ENCODE measurements at regions not wholly inside any gene's neighbourhood (a gene's known extent, or its start where the extent isn't known, plus 50 kb on each side); places are given as distances from the start of the nearest gene placed in this dataset.

DNA sequence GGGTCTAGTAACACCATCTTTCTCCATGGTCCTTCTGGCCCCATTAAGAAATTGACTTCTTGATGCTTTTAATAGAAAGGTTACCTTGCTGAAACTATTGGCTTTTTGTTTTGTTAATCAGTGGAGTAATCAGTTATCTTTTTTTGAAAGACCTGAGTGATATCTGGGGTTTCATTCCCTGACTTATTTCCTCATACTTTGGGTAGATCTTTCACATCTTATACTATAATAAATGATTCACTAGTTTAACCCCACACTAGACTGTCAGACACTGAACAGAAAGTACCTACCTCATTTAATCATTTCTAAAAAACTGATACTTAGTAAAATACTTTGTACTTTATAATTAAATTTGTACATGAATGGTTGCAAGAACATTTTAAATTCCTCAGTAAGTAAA is 1021.1 kb downstream of the STIM2 start:
- Histone ChIP-seq H3K4me3 (ENCODE audit: low read depth in 1 of 2, low read length in 2 of 2) (no peak overlapping the region), H3K27ac (ENCODE audit: low read length) (no peak overlapping the region), H3K27me3 (ENCODE audit: low read depth, low read length) (no peaks in the 10 kb centered on the region), H3K9me3 (ENCODE audit: control insufficient read depth in 1 of 2, low read length in 2 of 2) (no peaks in the 10 kb centered on the region), H3K36me3 (ENCODE audit: control insufficient read depth in 1 of 2, insufficient read depth in 2 of 2, low read length in 2 of 2) (no peaks in the 10 kb centered on the region), H3K4me1 (ENCODE audit: control insufficient read depth in 1 of 2, insufficient read depth in 2 of 2, low read length in 2 of 2) (no peaks in the 10 kb centered on the region)

DNA sequence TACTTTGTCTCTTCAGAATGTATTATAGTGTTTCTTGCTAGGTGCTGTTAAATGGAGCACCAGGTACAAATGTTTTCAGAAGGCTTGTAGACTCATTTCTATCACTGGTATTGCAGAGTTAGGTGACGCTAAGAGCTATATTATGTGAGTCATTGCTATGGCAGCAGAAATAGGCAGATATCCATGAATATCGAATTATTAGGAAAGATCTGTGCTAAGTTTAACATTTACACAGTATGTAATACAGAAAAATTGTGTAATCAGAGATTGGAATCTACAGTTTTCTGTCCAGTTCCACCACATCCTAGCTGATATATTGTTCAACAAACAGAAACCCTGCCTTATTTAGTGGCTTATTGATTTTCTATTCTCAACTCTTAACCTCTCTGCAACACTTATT is 1025.5 kb downstream of the STIM2 start:
- Histone ChIP-seq H3K9me3 (ENCODE audit: control insufficient read depth in 1 of 2, low read length in 2 of 2) (no peaks in the 10 kb centered on the region), H3K27ac (ENCODE audit: low read length) (no peak overlapping the region), H3K36me3 (ENCODE audit: control insufficient read depth in 1 of 2, insufficient read depth in 2 of 2, low read length in 2 of 2) (no peaks in the 10 kb centered on the region), H3K27me3 (ENCODE audit: low read depth, low read length) (no peaks in the 10 kb centered on the region), H3K4me1 (ENCODE audit: control insufficient read depth in 1 of 2, insufficient read depth in 2 of 2, low read length in 2 of 2) (no peaks in the 10 kb centered on the region), H3K4me3 (ENCODE audit: low read depth in 1 of 2, low read length in 2 of 2) (no peak overlapping the region)

DNA sequence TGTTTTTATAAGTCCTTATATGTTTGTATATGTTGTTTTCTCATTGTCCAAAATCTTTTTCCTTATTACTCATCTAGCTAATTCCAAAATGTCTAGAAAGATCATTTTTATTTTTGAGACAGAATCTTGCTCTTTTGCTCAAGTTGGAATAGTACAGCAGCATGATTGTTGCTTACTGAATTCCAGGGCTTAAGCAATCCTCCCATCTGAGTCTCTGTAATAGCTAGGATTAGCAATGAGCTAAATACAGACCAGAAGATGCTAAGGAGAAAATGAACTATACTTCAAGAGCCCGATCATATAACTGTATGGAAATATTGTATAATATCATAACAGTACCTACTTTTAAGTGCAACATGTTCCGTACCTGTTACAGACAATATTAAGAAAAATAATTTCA is 1027.0 kb downstream of the STIM2 start:
- no peaks in the 10 kb centered on the region for H3K4me1 ChIP-seq (ENCODE audit: control insufficient read depth in 1 of 2, insufficient read depth in 2 of 2, low read length in 2 of 2)
- no peak overlapping the region for H3K4me3 ChIP-seq (ENCODE audit: low read depth in 1 of 2, low read length in 2 of 2)
- no peaks in the 10 kb centered on the region for H3K36me3 ChIP-seq (ENCODE audit: control insufficient read depth in 1 of 2, insufficient read depth in 2 of 2, low read length in 2 of 2)
- no peaks in the 10 kb centered on the region for H3K9me3 ChIP-seq (ENCODE audit: control insufficient read depth in 1 of 2, low read length in 2 of 2)
- no peaks in the 10 kb centered on the region for H3K27me3 ChIP-seq (ENCODE audit: low read depth, low read length)
- no peak overlapping the region for H3K27ac ChIP-seq (ENCODE audit: low read length)

DNA sequence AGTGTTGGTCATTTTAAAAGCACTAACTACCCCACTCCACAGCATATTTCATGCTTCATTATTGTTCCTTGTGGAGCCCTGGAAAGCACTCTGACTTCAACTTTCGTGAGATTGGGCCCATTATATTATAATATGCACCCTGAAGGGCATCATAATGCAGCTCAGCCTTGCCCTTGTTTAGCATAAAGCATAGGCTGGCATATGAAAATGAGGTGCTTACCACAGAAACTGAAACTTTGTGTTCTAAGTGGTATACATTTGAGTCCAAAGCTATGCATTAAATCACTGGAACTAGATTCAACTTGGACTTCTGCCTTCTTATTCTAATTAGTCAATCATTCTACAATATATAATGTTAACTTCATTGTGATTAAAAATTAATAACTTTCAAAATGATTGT is 1027.9 kb downstream of the STIM2 start:
- H3K27me3 ChIP-seq (ENCODE audit: low read depth, low read length): no peaks in the 10 kb centered on the region
- H3K27ac ChIP-seq (ENCODE audit: low read length): no peak overlapping the region
- no peak overlapping the region for H3K4me3 ChIP-seq (ENCODE audit: low read depth in 1 of 2, low read length in 2 of 2)
- no peaks in the 10 kb centered on the region for H3K9me3 ChIP-seq (ENCODE audit: control insufficient read depth in 1 of 2, low read length in 2 of 2)
- no peaks in the 10 kb centered on the region for H3K4me1 ChIP-seq (ENCODE audit: control insufficient read depth in 1 of 2, insufficient read depth in 2 of 2, low read length in 2 of 2)
- H3K36me3 ChIP-seq (ENCODE audit: control insufficient read depth in 1 of 2, insufficient read depth in 2 of 2, low read length in 2 of 2): no peaks in the 10 kb centered on the region

DNA sequence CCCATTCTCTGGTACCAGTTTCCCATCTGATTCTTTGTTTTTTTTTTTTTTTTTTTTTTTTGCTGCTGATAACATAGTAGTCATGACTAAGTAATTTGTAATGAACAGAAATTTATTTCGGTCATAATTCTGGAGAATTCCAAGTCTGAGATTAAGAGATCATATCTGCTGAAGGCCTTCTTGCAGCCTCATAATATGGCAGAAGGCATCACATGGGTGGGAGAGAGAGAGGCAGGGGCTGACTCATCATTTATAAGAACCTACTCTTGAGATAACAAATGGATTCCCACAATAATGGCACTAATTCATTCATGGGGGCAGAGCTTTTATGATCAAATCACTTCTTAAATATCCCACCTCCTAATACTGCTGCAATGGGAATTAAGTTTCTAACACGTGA is 1034.3 kb downstream of the STIM2 start:
- no peaks in the 10 kb centered on the region for H3K9me3 ChIP-seq (ENCODE audit: control insufficient read depth in 1 of 2, low read length in 2 of 2)
- no peaks in the 10 kb centered on the region for H3K4me1 ChIP-seq (ENCODE audit: control insufficient read depth in 1 of 2, insufficient read depth in 2 of 2, low read length in 2 of 2)
- no peaks in the 10 kb centered on the region for H3K36me3 ChIP-seq (ENCODE audit: control insufficient read depth in 1 of 2, insufficient read depth in 2 of 2, low read length in 2 of 2)
- no peak overlapping the region for H3K4me3 ChIP-seq (ENCODE audit: low read depth in 1 of 2, low read length in 2 of 2)
- no peak overlapping the region for H3K27ac ChIP-seq (ENCODE audit: low read length)
- no peaks in the 10 kb centered on the region for H3K27me3 ChIP-seq (ENCODE audit: low read depth, low read length)

DNA sequence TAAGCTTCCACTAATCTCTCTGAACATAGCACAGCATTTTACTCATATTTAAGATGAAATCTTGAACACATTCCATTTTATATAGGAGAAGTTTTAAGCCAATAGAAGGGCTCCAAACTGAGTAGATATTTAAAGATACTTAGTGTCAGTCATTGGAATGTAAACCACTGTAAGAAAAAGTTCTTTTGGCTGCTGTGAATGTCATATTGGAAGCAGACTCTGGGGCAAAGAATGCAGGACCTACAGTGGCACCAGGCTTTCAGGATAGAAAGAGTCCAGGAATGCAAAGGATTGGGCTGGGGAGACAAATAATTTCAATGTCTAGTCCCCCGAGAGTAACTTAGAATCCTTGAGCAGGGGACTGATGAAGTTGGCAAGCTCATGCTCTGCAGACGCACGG is 1047.7 kb downstream of the STIM2 start:
- H3K27me3 ChIP-seq (ENCODE audit: low read depth, low read length): no peaks in the 10 kb centered on the region
- no peak overlapping the region for H3K27ac ChIP-seq (ENCODE audit: low read length)
- no peak overlapping the region for H3K4me3 ChIP-seq (ENCODE audit: low read depth in 1 of 2, low read length in 2 of 2)
- H3K9me3 ChIP-seq (ENCODE audit: control insufficient read depth in 1 of 2, low read length in 2 of 2): no peaks in the 10 kb centered on the region
- peaks cover 0 to 3% of the 10 kb centered on the region in 2 donors for H3K4me1 ChIP-seq (ENCODE audit: control insufficient read depth in 1 of 2, insufficient read depth in 2 of 2, low read length in 2 of 2)
- no peaks in the 10 kb centered on the region for H3K36me3 ChIP-seq (ENCODE audit: control insufficient read depth in 1 of 2, insufficient read depth in 2 of 2, low read length in 2 of 2)

DNA sequence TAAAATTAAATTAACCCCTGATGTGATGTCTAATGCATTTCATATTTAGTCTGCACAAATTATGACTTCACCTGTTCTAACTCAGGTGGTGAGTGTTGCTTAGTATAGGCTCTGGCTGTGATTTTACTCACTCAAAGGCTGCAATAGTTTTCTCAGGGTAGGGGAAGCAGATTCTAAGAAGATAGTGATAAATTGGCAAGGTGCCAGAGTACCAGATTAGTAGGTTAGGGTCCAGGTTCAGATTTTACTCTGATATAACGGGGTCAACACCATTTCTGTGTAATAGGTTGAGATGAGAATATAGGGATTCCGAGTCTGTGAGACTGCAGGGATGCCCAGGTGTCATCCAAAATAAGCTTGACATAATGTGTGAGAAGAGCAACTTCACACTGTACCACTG is 1049.6 kb downstream of the STIM2 start:
- no peaks in the 10 kb centered on the region for H3K36me3 ChIP-seq (ENCODE audit: control insufficient read depth in 1 of 2, insufficient read depth in 2 of 2, low read length in 2 of 2)
- no peaks in the 10 kb centered on the region for H3K9me3 ChIP-seq (ENCODE audit: control insufficient read depth in 1 of 2, low read length in 2 of 2)
- peaks cover 0 to 3% of the 10 kb centered on the region in 2 donors for H3K4me1 ChIP-seq (ENCODE audit: control insufficient read depth in 1 of 2, insufficient read depth in 2 of 2, low read length in 2 of 2)
- no peak overlapping the region for H3K4me3 ChIP-seq (ENCODE audit: low read depth in 1 of 2, low read length in 2 of 2)
- no peaks in the 10 kb centered on the region for H3K27me3 ChIP-seq (ENCODE audit: low read depth, low read length)
- no peak overlapping the region for H3K27ac ChIP-seq (ENCODE audit: low read length)

DNA sequence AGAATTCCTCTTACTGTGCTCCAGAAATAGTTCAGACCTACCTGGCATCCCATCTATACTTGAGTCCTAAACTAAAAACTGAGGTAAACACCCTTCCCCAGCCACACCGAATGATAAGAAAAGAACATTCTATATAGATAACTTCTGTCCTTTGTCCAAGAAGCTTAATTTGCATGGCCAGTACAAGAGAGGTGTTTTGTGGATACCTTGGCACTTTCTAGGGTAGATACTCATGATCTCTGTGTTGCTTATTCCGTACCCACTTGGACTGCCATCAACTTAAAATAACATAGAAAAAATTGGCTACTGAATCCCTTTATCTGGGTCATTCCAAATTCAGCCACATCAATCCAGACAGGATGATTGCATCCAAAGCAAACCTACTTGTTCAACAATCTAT is 1050.4 kb downstream of the STIM2 start:
- no peak overlapping the region for H3K4me3 ChIP-seq (ENCODE audit: low read depth in 1 of 2, low read length in 2 of 2)
- no peaks in the 10 kb centered on the region for H3K9me3 ChIP-seq (ENCODE audit: control insufficient read depth in 1 of 2, low read length in 2 of 2)
- no peaks in the 10 kb centered on the region for H3K27me3 ChIP-seq (ENCODE audit: low read depth, low read length)
- H3K36me3 ChIP-seq (ENCODE audit: control insufficient read depth in 1 of 2, insufficient read depth in 2 of 2, low read length in 2 of 2): no peaks in the 10 kb centered on the region
- H3K4me1 ChIP-seq (ENCODE audit: control insufficient read depth in 1 of 2, insufficient read depth in 2 of 2, low read length in 2 of 2): peaks cover 0 to 3% of the 10 kb centered on the region in 2 donors
- H3K27ac ChIP-seq (ENCODE audit: low read length): no peak overlapping the region

DNA sequence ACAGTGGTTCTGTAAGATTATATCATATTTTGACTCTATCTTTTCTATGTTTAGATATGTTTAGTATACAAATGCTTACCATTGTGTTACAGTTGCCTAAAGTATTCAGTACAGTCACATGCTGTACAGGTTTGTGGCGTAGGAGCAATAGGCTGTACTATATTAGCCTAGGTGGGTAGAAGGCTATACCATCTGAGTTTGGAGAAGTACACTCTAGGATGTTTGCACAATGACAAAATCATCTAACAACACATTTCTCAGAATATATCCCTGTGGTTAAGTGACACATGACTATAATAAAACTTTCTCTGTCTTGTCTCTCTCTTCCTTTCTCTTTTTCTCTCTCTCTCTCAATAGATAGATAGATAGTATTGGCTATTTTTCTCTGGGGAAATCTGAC is 1053.1 kb downstream of the STIM2 start:
- no peaks in the 10 kb centered on the region for H3K27me3 ChIP-seq (ENCODE audit: low read depth, low read length)
- no peaks in the 10 kb centered on the region for H3K36me3 ChIP-seq (ENCODE audit: control insufficient read depth in 1 of 2, insufficient read depth in 2 of 2, low read length in 2 of 2)
- no peaks in the 10 kb centered on the region for H3K4me1 ChIP-seq (ENCODE audit: control insufficient read depth in 1 of 2, insufficient read depth in 2 of 2, low read length in 2 of 2)
- no peak overlapping the region for H3K27ac ChIP-seq (ENCODE audit: low read length)
- H3K9me3 ChIP-seq (ENCODE audit: control insufficient read depth in 1 of 2, low read length in 2 of 2): no peaks in the 10 kb centered on the region
- H3K4me3 ChIP-seq (ENCODE audit: low read depth in 1 of 2, low read length in 2 of 2): no peak overlapping the region

DNA sequence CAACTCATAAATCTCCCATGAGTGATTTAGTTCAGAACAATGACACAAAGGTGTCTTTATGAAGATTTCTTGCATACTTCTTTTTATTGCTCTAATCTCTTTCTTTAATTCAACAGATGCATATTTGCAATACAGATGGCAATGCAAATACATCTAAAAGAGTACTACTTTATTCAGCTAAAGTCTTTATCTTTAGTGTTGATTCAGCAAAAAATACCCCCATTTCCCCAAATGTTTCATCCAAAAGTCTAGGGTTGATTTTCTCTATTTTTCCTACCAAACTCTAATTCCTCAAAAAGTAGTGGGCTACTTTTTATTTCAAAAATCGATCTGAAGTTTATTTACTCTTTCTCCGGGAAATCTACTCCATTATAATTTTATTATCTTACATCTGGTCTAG is 1055.2 kb downstream of the STIM2 start:
- H3K27ac ChIP-seq (ENCODE audit: low read length): no peak overlapping the region
- H3K4me3 ChIP-seq (ENCODE audit: low read depth in 1 of 2, low read length in 2 of 2): no peak overlapping the region
- no peaks in the 10 kb centered on the region for H3K36me3 ChIP-seq (ENCODE audit: control insufficient read depth in 1 of 2, insufficient read depth in 2 of 2, low read length in 2 of 2)
- H3K27me3 ChIP-seq (ENCODE audit: low read depth, low read length): no peaks in the 10 kb centered on the region
- no peaks in the 10 kb centered on the region for H3K9me3 ChIP-seq (ENCODE audit: control insufficient read depth in 1 of 2, low read length in 2 of 2)
- H3K4me1 ChIP-seq (ENCODE audit: control insufficient read depth in 1 of 2, insufficient read depth in 2 of 2, low read length in 2 of 2): no peaks in the 10 kb centered on the region

DNA sequence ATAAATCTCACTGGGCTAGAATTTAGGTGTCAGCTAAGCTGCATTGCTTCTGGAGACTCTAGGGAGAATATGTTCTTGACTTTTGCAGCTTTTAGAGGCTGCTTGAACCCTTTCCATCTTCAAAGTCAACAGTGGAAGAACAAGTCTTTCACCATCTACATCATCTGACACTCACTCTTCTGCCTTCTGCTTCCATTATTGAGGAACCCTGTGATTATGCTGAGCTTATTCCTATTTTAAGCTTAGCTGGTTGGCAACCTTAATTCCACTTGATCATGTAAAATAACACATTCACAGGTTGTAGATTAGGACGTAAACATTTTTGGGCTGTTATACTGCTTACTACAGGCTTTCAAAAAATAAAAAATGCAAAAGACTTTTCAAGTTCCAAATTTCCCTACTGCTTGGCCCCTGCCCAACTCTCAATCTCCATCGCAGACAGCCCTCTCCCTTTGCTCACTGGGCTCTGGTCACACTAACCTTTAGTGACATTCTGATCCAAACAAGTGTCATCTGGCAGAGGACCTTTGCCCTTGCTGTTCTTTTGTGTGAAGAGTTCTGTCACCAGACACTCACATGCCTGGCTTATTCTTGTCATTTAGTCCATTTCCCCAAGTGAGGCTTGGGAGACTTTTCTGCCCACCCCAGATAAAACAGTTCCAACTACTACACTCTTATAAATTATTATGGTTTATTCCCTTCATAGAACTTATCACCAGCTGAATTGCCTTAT is 1056.0 kb downstream of the STIM2 start:
- Histone ChIP-seq H3K9me3 (ENCODE audit: control insufficient read depth in 1 of 2, low read length in 2 of 2) (no peaks in the 10 kb centered on the region), H3K36me3 (ENCODE audit: control insufficient read depth in 1 of 2, insufficient read depth in 2 of 2, low read length in 2 of 2) (no peaks in the 10 kb centered on the region), H3K4me3 (ENCODE audit: low read depth in 1 of 2, low read length in 2 of 2) (no peak overlapping the region), H3K4me1 (ENCODE audit: control insufficient read depth in 1 of 2, insufficient read depth in 2 of 2, low read length in 2 of 2) (no peaks in the 10 kb centered on the region), H3K27me3 (ENCODE audit: low read depth, low read length) (no peaks in the 10 kb centered on the region), H3K27ac (ENCODE audit: low read length) (no peak overlapping the region)

DNA sequence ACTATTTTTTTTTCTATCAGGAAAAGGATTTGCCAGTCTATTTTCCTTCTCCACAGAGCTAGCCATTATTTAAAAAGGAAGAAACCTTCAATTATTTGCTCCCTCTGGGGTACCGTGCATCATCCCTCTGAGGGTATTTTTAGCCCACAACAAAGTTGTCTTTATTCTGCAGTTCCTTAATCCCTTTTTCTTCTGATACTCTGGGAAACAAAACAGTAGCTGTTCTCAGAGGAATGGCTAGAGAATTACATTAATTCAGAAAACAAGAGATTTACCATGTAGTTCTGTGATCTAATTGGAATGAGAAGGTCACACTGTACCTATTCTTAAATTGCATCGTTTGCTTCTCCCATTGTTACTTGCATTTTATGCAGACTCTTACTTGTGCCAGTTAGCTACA is 1056.7 kb downstream of the STIM2 start:
- H3K9me3 ChIP-seq (ENCODE audit: control insufficient read depth in 1 of 2, low read length in 2 of 2): no peaks in the 10 kb centered on the region
- H3K4me1 ChIP-seq (ENCODE audit: control insufficient read depth in 1 of 2, insufficient read depth in 2 of 2, low read length in 2 of 2): no peaks in the 10 kb centered on the region
- no peaks in the 10 kb centered on the region for H3K36me3 ChIP-seq (ENCODE audit: control insufficient read depth in 1 of 2, insufficient read depth in 2 of 2, low read length in 2 of 2)
- H3K4me3 ChIP-seq (ENCODE audit: low read depth in 1 of 2, low read length in 2 of 2): no peak overlapping the region
- H3K27ac ChIP-seq (ENCODE audit: low read length): no peak overlapping the region
- H3K27me3 ChIP-seq (ENCODE audit: low read depth, low read length): no peaks in the 10 kb centered on the region
